Psoas muscle (tissue), 7 donors: ENCODE measurements at regions not wholly inside any gene's neighbourhood (a gene's known extent, or its start where the extent isn't known, plus 50 kb on each side); places are given as distances from the start of the nearest gene placed in this dataset.

ENCODE experiments used
- ATAC-seq, 4 donors: fragments of 200-7000 bp; cut with Tn5 transposase; one replicate each; pipeline ENCODE4 v1.9.1; 2020; ENCODE audit warnings: moderate library complexity in 3 of 4, mild to moderate bottlenecking in 2 of 4
- DNase-seq, 2 donors: peaks; one replicate each; pipeline ENCODE4 v3.0.0-alpha.2; 2020
- H3K27ac ChIP-seq: fragments of 200-600 bp; one replicate; pipeline ENCODE4 v1.8.0; 2022
- H3K27me3 ChIP-seq, 3 donors: fragments of 200-600 bp in 1 of 3; one replicate each; pipeline versions ENCODE4 v1.6.1 to v1.8.0; 2013 to 2022; ENCODE audit warnings: low read length in 2 of 3, mild to moderate bottlenecking in 2 of 3, moderate library complexity in 1 of 3; ENCODE audit not compliant: insufficient read depth in 3 of 3
- H3K36me3 ChIP-seq, 2 donors: fragments of 200-600 bp in 1 of 2; one replicate each; pipeline versions ENCODE4 v1.6.1 to v1.8.0; 2013 to 2022; ENCODE audit warnings: low read depth in 1 of 2, mild to moderate bottlenecking in 1 of 2, moderate library complexity in 1 of 2; ENCODE audit not compliant: insufficient read depth in 1 of 2
- H3K4me1 ChIP-seq: fragments of 200-600 bp; one replicate; pipeline ENCODE4 v1.8.0; 2022
- H3K4me3 ChIP-seq: fragments of 200-600 bp; one replicate; pipeline ENCODE4 v1.8.0; 2022; ENCODE audit warnings: mild to moderate bottlenecking
- H3K9me3 ChIP-seq: fragments of 200-600 bp; one replicate; pipeline ENCODE4 v1.8.0; 2022
- WGBS, 3 donors: extraction: QIAGEN DNeasy Blood & Tissue Kit; methylation state at CpG; one replicate each; pipeline versions ENCODE4 v1.1.6 to v1.1.7; 2013; 5-methylcytosine and 5-hydroxymethylcytosine counted together
- intact Hi-C, 2 donors: fragments of 100-400 bp; cut with DNase I; formaldehyde crosslinking; loops; one replicate each; pipeline versions ENCODE4 v1.11.0 to v1.14.2; 2022
- TF ChIP-seq, protein P1 (sequence below): fragments of 200-600 bp; IDR thresholded peaks from one replicate; pipeline ENCODE4 v1.8.0; 2022; ENCODE audit warnings: antibody characterized with exemption
- donor health status: healthy with polysubstance abuse.
- donor health status: DM: no; HTN: no; CAD: no; lungs with moderate emphysema.
- donor health status: Bipolar disorder and iron deficiency.
- donor health status: healthy.
- donor health status: DM: yes; HTN: yes; CAD: no.
- donor health status: DM: no; HTN: no; CAD: no.
- donor health status: DM: yes; HTN: yes; CAD: no.

DNA sequence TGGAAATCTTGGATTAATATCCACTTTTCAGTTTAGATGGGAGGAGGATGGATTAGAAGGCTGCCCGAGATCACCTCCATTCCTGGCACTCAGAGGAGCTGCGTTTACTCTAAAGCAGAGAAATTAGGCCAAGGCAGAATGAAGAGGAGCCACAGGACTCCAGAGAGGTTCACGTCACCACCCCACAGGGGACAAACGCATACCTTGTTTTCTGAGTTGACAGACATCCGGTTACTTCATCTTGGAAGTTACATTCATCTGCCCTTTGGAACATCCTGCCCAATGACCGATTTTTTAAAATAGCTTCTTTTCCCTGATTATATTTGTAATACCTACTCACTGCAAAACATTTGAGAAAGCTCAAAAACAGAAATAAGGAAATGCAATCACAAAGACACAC, 220.0 kb downstream of the SOX9 start:
- Histone ChIP-seq H3K9me3 (no peaks in the 10 kb centered on the region), H3K36me3 (no peaks in the 10 kb centered on the region), H3K27me3 (peaks cover 0 to 40% (median 4%) of the 10 kb centered on the region in 3 donors), H3K4me3 (no peak overlapping the region), H3K4me1 (no peaks in the 10 kb centered on the region), H3K27ac (no peak overlapping the region)
- TF ChIP-seq, protein P1, sequence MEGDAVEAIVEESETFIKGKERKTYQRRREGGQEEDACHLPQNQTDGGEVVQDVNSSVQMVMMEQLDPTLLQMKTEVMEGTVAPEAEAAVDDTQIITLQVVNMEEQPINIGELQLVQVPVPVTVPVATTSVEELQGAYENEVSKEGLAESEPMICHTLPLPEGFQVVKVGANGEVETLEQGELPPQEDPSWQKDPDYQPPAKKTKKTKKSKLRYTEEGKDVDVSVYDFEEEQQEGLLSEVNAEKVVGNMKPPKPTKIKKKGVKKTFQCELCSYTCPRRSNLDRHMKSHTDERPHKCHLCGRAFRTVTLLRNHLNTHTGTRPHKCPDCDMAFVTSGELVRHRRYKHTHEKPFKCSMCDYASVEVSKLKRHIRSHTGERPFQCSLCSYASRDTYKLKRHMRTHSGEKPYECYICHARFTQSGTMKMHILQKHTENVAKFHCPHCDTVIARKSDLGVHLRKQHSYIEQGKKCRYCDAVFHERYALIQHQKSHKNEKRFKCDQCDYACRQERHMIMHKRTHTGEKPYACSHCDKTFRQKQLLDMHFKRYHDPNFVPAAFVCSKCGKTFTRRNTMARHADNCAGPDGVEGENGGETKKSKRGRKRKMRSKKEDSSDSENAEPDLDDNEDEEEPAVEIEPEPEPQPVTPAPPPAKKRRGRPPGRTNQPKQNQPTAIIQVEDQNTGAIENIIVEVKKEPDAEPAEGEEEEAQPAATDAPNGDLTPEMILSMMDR, result no peak
- no peak for DNase-seq
- intact Hi-C loops, result no loop called here
- 72 to 77% (median 75%) methylated on average over 6 of the region's 6 CpGs for WGBS, 3 donors
- no peak for ATAC-seq

DNA sequence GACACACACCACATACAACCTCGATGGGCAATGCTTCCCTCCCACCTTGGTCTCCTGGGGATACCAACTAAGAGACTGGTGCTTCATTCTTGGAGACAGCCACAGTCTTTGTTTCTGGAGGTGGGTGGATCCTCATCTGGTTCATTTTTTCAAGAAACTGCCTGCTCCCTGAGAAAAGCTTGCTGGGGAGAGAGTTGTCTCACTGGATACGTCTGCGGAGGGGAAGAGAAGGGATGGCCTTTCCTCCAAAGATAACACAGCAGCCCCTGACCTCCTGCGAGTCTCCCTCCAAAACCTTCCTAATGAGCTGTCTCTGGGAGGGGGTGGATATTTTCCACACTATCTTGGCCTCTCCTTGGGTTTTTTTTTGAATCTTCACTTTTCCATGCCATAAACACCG, 221.2 kb downstream of the SOX9 start:
- Histone ChIP-seq H3K9me3 (no peaks in the 10 kb centered on the region), H3K4me1 (no peaks in the 10 kb centered on the region), H3K36me3 (no peaks in the 10 kb centered on the region), H3K27me3 (peaks cover 0 to 33% (median 4%) of the 10 kb centered on the region in 3 donors), H3K4me3 (no peak overlapping the region), H3K27ac (no peak overlapping the region)
- intact Hi-C loops, result no loop called here
- TF ChIP-seq, protein P1, result no peak
- ATAC-seq (no peak), DNase-seq (no peak)
- WGBS, 3 donors, result 63 to 68% (median 66%) methylated on average over 5 of the region's 5 CpGs

DNA sequence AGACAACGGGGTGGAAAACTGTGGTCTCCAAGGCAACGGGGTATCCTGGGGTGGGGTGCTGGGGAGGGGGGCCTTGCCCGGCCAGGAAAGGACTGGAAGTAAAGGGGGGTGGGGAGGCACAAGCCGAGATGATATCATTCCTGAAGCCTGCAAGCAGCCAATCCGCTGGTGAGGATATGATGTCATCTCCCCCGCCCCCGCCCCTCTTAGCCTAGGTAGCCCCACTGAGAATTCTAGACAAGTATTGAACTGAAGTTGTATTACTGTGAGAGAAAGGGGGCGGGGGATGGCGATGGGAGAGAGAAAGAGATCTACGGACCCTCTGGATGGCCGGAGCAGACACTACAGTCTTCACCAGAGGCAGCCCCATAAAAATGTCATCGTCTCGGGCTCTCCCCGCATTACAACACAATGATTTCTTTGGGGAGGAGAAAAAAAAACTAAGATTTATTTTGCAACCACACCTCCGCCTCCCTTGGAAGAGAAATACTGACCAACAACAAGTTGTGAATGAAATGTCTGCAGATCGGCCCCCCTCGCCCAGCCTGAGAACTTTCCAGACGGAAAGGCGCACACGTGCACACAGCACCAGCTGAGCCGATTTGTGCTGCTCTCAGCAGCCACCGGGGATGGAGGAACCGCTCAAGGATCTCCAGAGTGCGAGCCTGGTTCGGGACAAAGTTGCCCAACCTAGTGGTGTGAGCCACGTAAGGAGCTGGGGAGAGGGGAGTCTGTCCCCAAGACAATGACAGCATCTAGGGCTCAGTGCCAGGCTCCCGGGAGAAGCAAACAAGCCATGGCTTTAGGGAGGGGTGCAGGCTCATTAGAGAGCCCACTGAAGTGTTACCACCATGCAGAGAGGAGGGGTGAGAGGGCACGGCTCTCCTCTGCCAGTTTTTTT, 222.1 kb downstream of the SOX9 start:
- H3K27me3 ChIP-seq, result peaks cover 0 to 30% (median 4%) of the 10 kb centered on the region in 3 donors
- ATAC-seq (peak in 3 of 4 donors; percentile 35 to 74 (median 48)), DNase-seq (peak; percentile 39 to 80)
- intact Hi-C loops, result no loop called here
- no peak overlapping the region for H3K4me3 ChIP-seq
- 38 to 40% (median 39%) methylated on average over 27 to 28 of the region's 28 CpGs for WGBS, 3 donors
- H3K27ac ChIP-seq, result no peak overlapping the region
- no peaks in the 10 kb centered on the region for H3K9me3 ChIP-seq
- TF ChIP-seq, protein P1, result no peak
- H3K4me1 ChIP-seq, result no peaks in the 10 kb centered on the region
- H3K36me3 ChIP-seq, result no peaks in the 10 kb centered on the region

DNA sequence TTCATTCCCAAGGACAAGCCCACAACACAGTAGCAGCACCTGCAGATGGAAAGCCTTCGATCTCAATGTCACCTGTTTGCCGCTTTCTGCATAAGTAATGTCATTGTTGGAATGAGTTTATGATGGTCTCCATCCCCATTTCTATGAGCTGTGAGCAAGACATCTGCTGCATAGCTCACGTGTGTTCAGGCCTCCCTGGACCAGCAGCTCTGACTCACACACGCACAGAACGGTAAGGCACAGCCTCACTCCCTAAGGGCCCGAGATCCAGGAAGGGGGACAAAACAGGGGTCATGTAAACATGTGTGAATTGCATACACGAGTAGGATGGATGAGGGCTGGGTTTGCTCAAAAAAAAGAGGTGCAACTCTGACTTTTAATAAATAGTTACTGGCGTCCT, 223.1 kb downstream of the SOX9 start:
- Histone ChIP-seq H3K4me1 (no peaks in the 10 kb centered on the region), H3K9me3 (no peaks in the 10 kb centered on the region), H3K27me3 (peaks cover 0 to 32% (median 2%) of the 10 kb centered on the region in 3 donors), H3K27ac (no peak overlapping the region), H3K4me3 (no peak overlapping the region), H3K36me3 (no peaks in the 10 kb centered on the region)
- DNase-seq (no peak), ATAC-seq (no peak)
- intact Hi-C loops, result no loop called here
- TF ChIP-seq, protein P1, result no peak
- WGBS, 3 donors, result 74 to 78% (median 75%) methylated on average over 8 of the region's 8 CpGs
